ENCODE measurements at regions not wholly inside any gene's neighbourhood (a gene's known extent, or its start where the extent isn't known, plus 50 kb on each side); places are given as distances from the start of the nearest gene placed in this dataset.

DNA sequence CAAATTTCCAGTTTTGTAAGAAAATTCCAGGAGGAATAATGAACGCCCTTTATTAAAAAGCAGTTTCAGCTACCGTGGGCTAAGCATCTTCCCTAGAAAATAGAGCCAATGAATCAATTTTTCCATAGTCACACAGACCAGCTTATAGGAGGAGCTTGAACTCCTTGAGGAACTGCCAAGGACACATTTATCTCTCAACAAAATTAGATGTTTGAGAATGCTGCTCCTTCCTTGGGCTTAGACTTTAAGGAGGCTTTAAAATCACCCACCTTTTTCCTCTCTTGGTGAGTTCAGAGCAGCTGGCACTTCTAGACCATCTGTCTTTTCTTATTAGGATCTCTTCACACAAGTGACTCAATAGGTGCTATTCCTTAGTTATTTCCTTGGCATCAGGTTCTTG lies 588.0 kb downstream of the SQOR start:
- TF ChIP-seq, protein P1, sequence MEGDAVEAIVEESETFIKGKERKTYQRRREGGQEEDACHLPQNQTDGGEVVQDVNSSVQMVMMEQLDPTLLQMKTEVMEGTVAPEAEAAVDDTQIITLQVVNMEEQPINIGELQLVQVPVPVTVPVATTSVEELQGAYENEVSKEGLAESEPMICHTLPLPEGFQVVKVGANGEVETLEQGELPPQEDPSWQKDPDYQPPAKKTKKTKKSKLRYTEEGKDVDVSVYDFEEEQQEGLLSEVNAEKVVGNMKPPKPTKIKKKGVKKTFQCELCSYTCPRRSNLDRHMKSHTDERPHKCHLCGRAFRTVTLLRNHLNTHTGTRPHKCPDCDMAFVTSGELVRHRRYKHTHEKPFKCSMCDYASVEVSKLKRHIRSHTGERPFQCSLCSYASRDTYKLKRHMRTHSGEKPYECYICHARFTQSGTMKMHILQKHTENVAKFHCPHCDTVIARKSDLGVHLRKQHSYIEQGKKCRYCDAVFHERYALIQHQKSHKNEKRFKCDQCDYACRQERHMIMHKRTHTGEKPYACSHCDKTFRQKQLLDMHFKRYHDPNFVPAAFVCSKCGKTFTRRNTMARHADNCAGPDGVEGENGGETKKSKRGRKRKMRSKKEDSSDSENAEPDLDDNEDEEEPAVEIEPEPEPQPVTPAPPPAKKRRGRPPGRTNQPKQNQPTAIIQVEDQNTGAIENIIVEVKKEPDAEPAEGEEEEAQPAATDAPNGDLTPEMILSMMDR (IDR thresholded peaks at IDR 0.05), result no peak
- no peak for TF ChIP-seq POLR2A (IDR thresholded peaks at IDR 0.05)
- intact Hi-C loops (cut with DNase I; ENCODE audit: low total_unique reads), result no loop called here
- no peak overlapping the region for H3K4me3 ChIP-seq (ENCODE audit: low read depth, poor library complexity, severe bottlenecking)
- 73 to 74% methylated on average over 2 of the region's 2 CpGs for WGBS, 2 donors
- DNase-seq (ENCODE audit: low spot score in 2 of 2), result no peak

DNA sequence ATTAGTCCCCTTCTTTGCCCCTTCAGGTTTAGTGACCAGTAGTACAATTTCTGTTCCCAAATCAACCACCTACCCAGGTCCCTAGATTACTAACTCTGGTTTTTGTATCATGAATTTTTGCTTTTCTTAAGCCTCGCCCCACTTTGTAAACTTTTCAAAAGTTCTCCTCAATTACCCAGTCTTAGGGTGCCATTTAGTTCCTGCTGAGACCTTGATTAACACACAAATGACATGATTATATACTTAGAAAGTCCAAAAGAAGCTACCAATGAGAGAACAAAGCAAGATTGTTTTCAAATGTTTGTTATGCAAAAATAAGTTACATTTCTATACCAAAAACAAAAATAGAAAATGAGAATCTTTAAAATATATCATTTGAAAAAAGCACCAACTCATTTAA lies 594.4 kb downstream of the SQOR start:
- no peak overlapping the region for H3K4me3 ChIP-seq (ENCODE audit: low read depth, poor library complexity, severe bottlenecking)
- intact Hi-C loops (cut with DNase I; ENCODE audit: low total_unique reads), result no loop called here
- 33 to 73% methylated on average over 1 of the region's 1 CpG for WGBS, 2 donors
- TF ChIP-seq POLR2A (IDR thresholded peaks at IDR 0.05), result no peak
- TF ChIP-seq, protein P1 (IDR thresholded peaks at IDR 0.05), result no peak
- no peak for DNase-seq (ENCODE audit: low spot score in 2 of 2)

DNA sequence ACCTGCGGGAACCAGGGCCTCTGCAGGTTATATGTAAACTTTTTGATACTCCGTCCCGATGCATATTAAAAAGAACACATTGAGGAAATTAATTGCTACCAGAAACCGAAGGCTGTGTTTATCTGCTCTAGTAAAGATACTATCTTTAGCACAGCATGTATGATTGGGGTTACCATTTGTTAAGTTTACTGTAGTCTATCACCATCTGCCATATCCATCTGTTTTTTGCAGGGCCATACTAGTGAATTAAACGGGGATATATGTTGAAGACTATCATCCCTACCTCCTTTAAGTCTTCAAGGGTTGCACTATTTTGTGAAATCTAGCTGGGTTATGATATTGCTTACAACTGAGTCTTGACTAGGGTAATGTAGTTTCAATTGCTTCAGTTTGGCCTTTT lies 597.0 kb downstream of the SQOR start:
- no peak for DNase-seq (ENCODE audit: low spot score in 2 of 2)
- WGBS, 2 donors, result 85 to 88% methylated on average over 5 of the region's 5 CpGs
- H3K4me3 ChIP-seq (ENCODE audit: low read depth, poor library complexity, severe bottlenecking), result no peak overlapping the region
- intact Hi-C loops (cut with DNase I; ENCODE audit: low total_unique reads), result no loop called here
- TF ChIP-seq, protein P1 (IDR thresholded peaks at IDR 0.05), result no peak
- no peak for TF ChIP-seq POLR2A (IDR thresholded peaks at IDR 0.05)

DNA sequence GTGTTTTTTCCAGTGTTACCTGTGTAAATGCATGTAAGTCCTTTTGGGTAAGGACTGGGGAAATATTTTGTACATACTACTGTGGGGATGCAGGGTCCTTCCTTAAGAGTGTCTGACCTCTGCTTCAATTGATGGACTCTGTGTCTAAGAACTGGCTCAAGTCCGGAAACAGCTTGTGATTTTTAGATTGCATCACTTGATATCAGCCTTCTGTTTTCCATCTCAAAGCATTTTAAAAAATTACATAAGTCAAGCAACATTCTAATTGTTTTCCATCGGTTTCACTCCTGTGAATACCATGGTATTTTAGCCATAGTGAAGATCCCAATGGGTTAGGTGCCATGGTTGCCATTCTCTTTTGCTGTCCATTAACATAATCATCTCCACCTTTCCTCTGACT lies 597.6 kb downstream of the SQOR start:
- intact Hi-C loops (cut with DNase I; ENCODE audit: low total_unique reads), result no loop called here
- TF ChIP-seq POLR2A (IDR thresholded peaks at IDR 0.05), result no peak
- TF ChIP-seq, protein P1 (IDR thresholded peaks at IDR 0.05), result no peak
- WGBS, 2 donors, result 61 to 91% methylated on average over 2 of the region's 2 CpGs
- no peak overlapping the region for H3K4me3 ChIP-seq (ENCODE audit: low read depth, poor library complexity, severe bottlenecking)
- DNase-seq (ENCODE audit: low spot score in 2 of 2), result no peak

DNA sequence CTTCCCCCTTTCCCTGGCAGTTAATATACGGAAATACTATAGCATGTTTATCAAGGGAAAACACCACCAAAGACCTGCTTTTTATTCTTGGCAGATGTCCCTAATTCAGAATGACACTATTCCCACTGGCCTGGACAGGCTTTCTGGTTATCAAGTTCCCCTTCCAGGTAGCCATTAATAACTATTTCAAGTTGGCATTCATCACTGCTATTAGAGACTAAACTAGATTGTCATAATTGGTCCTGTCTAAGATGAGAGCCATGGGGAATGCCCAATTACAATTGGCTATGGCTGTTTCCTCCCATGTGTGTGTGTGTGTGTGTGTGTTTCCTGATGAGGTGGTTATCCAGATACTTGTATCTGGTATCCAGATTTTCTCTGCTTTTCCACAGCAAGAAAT lies 608.1 kb downstream of the SQOR start:
- H3K4me3 ChIP-seq (ENCODE audit: low read depth, poor library complexity, severe bottlenecking), result no peak overlapping the region
- no peak for DNase-seq (ENCODE audit: low spot score in 2 of 2)
- intact Hi-C loops (cut with DNase I; ENCODE audit: low total_unique reads), result no loop called here
- TF ChIP-seq POLR2A (IDR thresholded peaks at IDR 0.05), result no peak
- TF ChIP-seq, protein P1 (IDR thresholded peaks at IDR 0.05), result no peak
- 51 to 67% methylated on average over 1 of the region's 1 CpG for WGBS, 2 donors

DNA sequence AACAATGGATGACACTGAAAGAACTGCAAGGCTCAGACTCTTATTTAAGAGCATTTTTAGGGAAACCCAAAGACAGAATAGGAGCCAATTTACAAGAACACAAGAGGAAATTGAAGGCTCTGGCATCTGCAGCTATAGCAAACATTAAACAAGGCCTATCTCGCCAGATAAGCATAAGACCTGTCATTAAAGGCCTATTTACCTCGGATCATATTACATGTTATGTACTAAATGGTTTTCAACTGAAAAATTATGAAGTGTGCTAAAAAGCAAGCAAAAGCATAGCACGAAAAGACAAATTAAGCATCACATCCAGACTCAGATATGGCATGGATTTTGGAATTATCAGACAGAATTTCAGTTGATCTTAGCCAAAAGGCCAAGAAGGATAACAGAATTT lies 617.1 kb downstream of the SQOR start:
- no peak overlapping the region for H3K4me3 ChIP-seq (ENCODE audit: low read depth, poor library complexity, severe bottlenecking)
- WGBS, 2 donors, result 71 to 73% methylated on average over 3 of the region's 3 CpGs
- intact Hi-C loops (cut with DNase I; ENCODE audit: low total_unique reads), result no loop called here
- TF ChIP-seq POLR2A (IDR thresholded peaks at IDR 0.05), result no peak
- TF ChIP-seq, protein P1 (IDR thresholded peaks at IDR 0.05), result no peak
- DNase-seq (ENCODE audit: low spot score in 2 of 2), result no peak

All from lower leg skin (tissue), 4 donors.